ENCODE measurements at regions not wholly inside any gene's neighbourhood (a gene's known extent, or its start where the extent isn't known, plus 50 kb on each side); places are given as distances from the start of the nearest gene placed in this dataset.

- no peak overlapping the region for H3K27ac Mint-ChIP-seq
- DNase-seq (ENCODE audit: low spot score in 2 of 2, unreplicated experiment in 2 of 2): no peak
- H3K4me3 Mint-ChIP-seq: no peak overlapping the region
- H3K9me3 Mint-ChIP-seq: no peaks in the 10 kb centered on the region
- TF ChIP-seq, protein P1, sequence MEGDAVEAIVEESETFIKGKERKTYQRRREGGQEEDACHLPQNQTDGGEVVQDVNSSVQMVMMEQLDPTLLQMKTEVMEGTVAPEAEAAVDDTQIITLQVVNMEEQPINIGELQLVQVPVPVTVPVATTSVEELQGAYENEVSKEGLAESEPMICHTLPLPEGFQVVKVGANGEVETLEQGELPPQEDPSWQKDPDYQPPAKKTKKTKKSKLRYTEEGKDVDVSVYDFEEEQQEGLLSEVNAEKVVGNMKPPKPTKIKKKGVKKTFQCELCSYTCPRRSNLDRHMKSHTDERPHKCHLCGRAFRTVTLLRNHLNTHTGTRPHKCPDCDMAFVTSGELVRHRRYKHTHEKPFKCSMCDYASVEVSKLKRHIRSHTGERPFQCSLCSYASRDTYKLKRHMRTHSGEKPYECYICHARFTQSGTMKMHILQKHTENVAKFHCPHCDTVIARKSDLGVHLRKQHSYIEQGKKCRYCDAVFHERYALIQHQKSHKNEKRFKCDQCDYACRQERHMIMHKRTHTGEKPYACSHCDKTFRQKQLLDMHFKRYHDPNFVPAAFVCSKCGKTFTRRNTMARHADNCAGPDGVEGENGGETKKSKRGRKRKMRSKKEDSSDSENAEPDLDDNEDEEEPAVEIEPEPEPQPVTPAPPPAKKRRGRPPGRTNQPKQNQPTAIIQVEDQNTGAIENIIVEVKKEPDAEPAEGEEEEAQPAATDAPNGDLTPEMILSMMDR (IDR thresholded peaks at IDR 0.05; ENCODE audit: unreplicated experiment): no peak
- no peaks in the 10 kb centered on the region for H3K36me3 Mint-ChIP-seq
- no peaks in the 10 kb centered on the region for H3K27me3 Mint-ChIP-seq (ENCODE audit: low read depth)
- H3K4me1 Mint-ChIP-seq: peaks cover 19% of the 10 kb centered on the region
Measured at GRCh38 chr12:28053564-28053963, 81.0 kb upstream of the PTHLH start.

- TF ChIP-seq, protein P1 (IDR thresholded peaks at IDR 0.05; ENCODE audit: unreplicated experiment): no peak
- peaks cover 23% of the 10 kb centered on the region for H3K4me1 Mint-ChIP-seq
- H3K4me3 Mint-ChIP-seq: no peak overlapping the region
- H3K27ac Mint-ChIP-seq: no peak overlapping the region
- H3K27me3 Mint-ChIP-seq (ENCODE audit: low read depth): no peaks in the 10 kb centered on the region
- no peaks in the 10 kb centered on the region for H3K36me3 Mint-ChIP-seq
- DNase-seq (ENCODE audit: low spot score in 2 of 2, unreplicated experiment in 2 of 2): no peak
- no peaks in the 10 kb centered on the region for H3K9me3 Mint-ChIP-seq
Measured at GRCh38 chr12:28054583-28054982, 82.0 kb upstream of the PTHLH start.

DNA sequence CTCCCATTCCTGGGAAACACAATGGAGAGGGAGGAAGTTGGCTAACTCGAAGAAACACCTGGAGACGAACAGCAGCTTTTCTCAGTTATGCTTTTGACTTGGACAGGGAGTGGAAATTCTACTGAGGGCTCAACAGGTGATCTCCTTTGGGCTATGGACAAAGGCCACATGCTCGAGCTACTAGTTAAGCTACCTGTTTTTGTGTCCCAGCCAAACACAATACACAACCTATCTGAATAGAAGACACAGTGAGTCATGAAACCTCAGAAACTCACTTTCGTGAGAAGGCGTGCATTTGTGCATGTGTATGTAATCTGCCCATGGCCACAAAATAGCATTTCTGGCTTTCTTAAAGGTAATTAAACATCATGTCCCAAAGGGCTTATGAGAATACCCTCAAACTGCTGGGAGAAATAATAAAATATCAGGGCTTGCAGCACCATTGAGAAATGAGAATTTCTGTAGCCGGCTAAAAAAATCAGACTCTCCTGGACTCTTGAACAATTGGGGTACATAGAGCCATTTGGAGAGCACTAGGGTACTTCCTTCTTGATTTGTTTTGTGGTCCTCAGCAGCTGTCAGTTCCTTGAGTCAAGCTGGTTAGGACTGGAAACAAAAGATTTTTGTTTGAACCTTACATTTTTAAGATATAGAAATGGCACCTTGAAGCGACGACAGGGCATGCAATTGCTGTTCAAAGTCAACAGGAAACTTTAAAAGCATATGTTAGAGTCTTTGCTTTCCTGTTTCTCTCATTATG is 85.5 kb upstream of the PTHLH start:
- Mint-ChIP-seq H3K36me3 (no peaks in the 10 kb centered on the region), H3K27ac (no peak overlapping the region), H3K9me3 (peaks cover 4% of the 10 kb centered on the region), H3K4me3 (no peak overlapping the region), H3K4me1 (peaks cover 14% of the 10 kb centered on the region), H3K27me3 (ENCODE audit: low read depth) (no peaks in the 10 kb centered on the region)
- DNase-seq (ENCODE audit: low spot score in 2 of 2, unreplicated experiment in 2 of 2): no peak
- TF ChIP-seq, protein P1 (IDR thresholded peaks at IDR 0.05; ENCODE audit: unreplicated experiment): no peak

GRCh38 chr12:28059220-28059619 is 86.7 kb upstream of the PTHLH start:
- H3K4me3 Mint-ChIP-seq: no peak overlapping the region
- H3K4me1 Mint-ChIP-seq: peaks cover 22% of the 10 kb centered on the region
- DNase-seq (ENCODE audit: low spot score in 2 of 2, unreplicated experiment in 2 of 2): no peak
- H3K36me3 Mint-ChIP-seq: no peaks in the 10 kb centered on the region
- H3K27ac Mint-ChIP-seq: no peak overlapping the region
- peaks cover 4% of the 10 kb centered on the region for H3K9me3 Mint-ChIP-seq
- H3K27me3 Mint-ChIP-seq (ENCODE audit: low read depth): no peaks in the 10 kb centered on the region
- TF ChIP-seq, protein P1 (IDR thresholded peaks at IDR 0.05; ENCODE audit: unreplicated experiment): no peak

DNA sequence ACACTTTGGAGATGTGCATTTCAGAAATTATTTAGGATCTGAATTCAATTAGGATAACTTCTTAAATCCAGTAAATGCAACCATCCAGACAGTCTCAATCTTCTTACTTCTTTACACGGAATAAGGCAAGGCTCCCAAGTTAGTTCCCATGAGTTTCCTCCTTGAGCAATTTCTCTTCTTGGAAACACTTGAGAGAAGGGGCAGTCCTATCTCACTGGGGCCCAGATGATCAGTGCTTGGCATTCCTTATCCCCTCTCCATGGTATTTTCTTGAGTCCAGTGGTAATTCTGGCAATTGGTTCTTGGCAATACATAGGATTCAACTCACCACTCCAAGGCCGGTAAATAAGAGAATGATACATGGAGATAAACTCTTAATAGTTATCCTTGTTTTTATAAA is 87.1 kb upstream of the PTHLH start:
- H3K9me3 Mint-ChIP-seq: peaks cover 4% of the 10 kb centered on the region
- H3K4me3 Mint-ChIP-seq: no peak overlapping the region
- no peak for DNase-seq (ENCODE audit: low spot score in 2 of 2, unreplicated experiment in 2 of 2)
- H3K4me1 Mint-ChIP-seq: peaks cover 26% of the 10 kb centered on the region
- no peaks in the 10 kb centered on the region for H3K27me3 Mint-ChIP-seq (ENCODE audit: low read depth)
- H3K36me3 Mint-ChIP-seq: no peaks in the 10 kb centered on the region
- no peak overlapping the region for H3K27ac Mint-ChIP-seq
- TF ChIP-seq, protein P1 (IDR thresholded peaks at IDR 0.05; ENCODE audit: unreplicated experiment): no peak

All from mesothelial cell of epicardium (in vitro differentiated cells).